Activated CD4-positive, alpha-beta T cell treated with anti-CD3 and anti-CD28 coated beads, Interleukin-2, amount 50 U/mL, for 16 hours (primary cell): ENCODE measurements at regions not wholly inside any gene's neighbourhood (a gene's known extent, or its start where the extent isn't known, plus 50 kb on each side); places are given as distances from the start of the nearest gene placed in this dataset.
"Not testable (repeated sequence)": the region's sequence is repeated elsewhere in the genome, so short reads cannot be mapped to it uniquely, and the experiment has no call there.

Experiments
- DNase-seq: peaks from one replicate; pipeline ENCODE4 v3.0.0-alpha.2; 2020

DNA sequence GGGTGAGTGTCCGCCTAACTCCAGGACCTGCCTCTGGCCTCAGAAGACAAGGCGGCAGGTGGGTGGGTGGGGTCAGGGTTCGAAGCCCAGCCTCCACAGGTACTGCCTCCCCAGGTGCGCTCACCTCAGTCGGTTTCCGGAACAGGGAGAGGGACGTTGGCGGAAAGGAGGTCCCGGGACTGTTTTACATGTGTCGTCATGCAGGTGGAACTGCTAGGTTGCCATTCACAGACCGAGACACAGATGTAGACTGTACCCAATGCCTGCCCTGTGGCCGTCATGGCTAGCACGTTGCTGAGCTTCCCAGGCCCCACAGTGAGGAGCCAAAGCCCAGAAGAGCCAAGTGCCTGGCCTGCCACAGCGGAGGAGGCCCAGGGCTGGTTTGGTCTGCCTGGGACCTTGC, 284.0 kb upstream of the HS6ST1 start:
- no peak for DNase-seq

DNA sequence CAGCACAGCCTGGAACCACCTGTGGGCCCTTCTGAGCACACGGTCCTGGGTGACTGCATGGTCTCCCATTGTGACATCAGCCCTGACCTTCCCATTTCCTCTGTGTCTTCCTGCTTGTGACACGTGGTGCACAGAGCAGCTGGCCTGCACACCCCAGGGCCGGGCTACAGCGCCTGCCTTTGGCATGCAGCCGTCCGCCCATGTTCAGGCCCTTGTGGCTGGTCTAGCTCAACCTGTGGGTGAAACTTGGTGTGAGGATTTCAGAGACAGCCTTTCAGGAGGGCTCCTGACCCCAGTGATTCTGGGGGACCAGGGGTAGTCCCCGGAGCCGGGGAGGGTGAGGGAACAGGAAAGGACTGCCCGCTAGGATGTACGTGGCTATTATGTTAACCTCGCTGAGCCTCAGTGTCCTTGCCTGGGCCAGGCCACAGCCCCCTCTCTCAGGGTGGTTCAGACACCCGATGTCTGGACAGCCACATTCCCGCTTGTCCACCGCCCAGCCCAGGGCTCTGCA, 284.8 kb upstream of the HS6ST1 start:
- no peak for DNase-seq

DNA sequence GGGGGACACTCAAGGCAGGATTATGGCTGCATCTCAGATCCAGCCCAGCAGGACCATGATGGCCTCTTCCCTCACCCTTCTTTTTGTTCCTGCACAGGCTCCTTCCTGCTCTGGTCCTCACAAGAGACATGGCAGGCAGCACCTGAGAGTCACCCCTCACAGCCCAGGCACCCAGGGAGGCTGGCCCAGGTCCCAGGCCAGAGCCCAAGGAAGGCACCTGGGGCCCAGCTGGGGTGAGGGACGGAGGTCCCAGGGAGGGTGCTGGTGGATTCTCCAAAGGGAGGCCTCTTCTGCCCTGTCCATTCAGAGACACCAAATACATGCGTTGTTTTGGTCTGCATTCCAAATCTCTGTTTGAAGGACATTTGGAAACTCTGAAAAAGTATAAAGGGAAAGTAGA, 285.4 kb upstream of the HS6ST1 start:
- DNase-seq = no peak

DNA sequence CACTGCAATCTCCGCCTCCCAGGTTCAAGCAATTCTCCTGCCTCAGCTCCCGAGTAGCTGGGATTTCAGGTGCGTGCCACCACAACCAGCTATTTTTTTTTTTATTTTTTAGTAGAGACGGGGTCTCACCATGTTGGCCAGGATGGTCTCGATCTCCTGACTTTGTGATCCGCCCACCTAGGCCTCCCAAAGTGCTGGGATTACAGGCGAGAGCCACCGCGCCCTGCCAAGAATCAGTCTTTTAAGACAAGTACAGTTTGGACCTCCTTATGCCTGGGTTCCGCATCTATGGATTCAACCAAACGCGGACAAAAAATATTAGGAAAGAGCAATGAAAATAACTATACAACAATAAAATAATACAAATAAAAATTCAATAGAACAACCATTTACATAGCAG, 285.9 kb upstream of the HS6ST1 start:
- DNase-seq = not testable (repeated sequence)

DNA sequence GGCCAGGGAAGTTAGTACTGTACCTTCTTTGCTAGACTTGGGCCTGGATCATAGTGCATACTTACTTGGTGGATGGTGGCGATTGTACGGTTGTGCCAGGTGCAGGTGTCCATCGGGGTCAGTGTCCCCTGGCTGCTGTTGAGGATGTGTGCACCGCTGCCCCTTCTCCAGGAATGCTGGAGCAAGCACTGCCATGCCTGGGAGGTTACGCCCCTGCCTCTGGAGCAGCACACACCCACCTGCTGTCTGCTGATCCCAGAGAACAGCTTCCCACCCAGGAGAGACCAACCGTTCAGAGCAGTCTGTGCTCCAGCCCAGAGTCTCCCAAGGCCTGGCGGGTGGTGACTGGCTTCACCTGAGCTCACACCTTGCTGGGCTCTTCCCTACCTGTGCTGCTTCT, 286.8 kb upstream of the HS6ST1 start:
- DNase-seq = no peak

DNA sequence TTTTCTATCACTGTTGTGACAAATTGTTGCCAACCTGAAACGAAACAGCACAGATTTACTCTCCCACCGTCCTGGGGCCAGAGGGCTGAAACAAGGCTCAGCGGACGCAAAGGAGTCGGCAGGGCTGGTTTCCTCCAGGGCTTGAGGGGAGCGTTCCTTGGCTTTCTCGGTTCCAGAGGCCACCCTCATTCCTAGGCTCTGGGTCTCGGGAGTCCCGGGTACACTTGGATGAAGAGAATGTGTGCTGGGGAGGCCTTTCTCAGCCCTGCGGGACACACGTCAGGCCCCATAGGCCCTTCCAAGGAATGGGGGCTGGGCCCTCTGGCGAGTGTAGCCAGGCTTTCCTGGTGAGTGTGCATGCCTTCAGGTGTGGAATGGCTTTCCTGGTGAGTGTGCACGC, 287.3 kb upstream of the HS6ST1 start:
- no peak for DNase-seq

DNA sequence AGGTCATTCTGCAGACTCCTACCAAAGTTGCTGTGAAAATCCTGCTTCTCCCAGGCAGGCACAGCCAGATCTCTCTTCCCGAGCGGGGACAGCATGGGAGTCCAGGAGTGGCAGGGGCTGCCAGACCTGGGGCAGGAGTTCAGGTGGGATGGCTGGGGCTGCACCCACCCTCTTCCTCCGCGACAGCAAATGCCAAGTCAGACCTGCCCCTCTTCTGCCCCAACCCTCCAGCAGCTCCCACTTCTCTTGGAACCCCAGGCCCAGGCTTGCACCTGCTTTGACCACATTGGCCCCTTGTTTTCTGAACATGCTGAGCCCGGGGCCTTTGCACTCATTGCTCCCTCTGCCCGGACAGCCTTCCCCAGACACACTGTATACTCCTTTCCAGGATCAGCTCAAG, 288.2 kb upstream of the HS6ST1 start:
- no peak for DNase-seq

DNA sequence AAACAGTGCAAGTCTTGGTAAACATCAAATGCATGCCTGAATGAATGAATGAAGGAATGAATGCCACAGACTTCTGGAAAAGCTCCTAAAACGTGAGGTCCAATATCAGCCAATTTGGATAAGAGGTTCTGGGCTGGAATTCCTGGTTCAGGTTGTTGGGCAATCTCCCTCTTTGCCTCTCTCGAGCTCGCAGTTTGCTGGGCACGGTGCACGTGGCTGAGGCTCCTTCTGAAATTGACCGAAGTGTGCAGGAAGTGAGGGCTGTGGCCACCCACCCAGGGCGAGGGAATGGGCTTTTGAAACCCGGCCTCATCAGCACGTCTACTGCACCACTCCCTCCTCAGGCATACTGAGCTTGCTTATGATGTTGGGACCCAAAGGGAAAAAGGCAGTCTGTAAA, 288.8 kb upstream of the HS6ST1 start:
- no peak for DNase-seq

DNA sequence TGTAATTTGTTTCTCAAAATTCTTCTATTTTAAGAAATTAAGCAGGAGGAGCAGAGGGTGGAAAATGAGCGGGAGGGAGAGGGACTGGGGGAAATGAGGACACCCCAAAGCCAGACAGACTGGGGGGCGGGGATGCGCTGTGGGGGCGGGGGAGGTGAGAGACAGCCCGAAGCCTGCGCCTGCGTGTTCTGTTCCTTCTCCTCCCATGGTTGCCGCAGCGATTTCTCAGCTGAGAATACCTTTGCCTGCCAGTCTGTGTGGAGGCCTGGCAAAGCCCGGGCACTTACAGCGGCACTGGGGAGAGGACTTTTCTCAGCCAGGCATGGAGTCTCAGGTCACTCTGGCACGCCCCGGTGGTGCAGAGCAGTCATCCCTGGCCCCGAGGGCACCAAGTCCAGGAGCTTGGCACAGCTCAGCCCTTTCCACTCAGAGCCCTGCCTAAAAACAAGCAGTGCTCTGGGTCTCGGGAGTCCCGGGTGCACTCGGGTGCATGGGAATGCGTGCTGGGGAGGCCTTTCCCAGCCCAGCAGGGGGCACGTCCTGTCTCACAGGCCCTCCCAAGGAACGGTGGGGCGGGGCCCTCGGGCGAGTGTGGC, 289.3 kb upstream of the HS6ST1 start:
- no peak for DNase-seq

DNA sequence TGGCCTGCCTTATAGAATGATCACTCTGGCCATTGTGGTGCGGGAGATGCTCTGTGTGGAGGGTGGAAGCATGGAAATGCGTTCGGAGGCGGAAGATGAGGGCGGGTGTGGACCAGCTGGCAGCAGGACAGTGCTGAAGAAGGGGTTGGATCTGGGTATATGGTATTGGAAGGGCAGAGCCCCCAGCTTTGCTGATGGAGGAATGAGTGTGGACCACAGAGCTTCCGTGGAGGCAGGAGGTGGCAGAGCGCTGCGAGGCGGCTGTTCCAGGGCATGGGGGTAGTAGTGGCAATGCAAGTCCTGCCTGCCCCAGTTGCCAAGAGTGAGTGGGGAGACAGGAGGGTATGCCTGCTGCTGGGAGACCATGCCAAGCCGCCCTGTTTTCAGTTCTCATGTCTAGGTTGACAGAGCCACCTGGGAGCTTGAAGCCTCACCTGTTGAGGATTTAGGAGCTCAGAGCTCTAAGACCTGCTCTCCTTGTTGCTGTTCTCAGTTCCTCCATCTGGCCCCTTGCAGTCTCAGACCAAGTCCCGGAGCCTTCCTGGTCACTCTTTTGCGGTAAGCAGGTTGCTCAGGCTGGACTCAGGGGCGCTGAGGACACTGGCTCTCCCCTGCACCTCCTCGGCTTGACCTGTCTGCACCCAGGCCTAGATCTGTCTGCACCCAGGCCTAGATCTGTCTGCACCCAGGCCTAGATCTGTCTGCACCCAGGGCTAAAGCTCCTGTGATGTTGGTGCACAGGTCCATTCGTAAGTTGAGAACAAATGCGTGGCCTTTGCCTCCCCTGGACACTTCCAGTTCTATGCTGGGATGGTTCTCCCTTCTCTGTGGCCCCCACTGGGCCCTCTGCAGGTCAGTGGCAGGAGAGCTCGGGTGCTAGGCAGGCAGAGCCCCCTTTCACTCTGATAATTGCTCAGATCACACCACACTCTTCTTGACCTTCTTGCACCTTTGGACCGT, 290.5 kb upstream of the HS6ST1 start:
- DNase-seq = no peak

DNA sequence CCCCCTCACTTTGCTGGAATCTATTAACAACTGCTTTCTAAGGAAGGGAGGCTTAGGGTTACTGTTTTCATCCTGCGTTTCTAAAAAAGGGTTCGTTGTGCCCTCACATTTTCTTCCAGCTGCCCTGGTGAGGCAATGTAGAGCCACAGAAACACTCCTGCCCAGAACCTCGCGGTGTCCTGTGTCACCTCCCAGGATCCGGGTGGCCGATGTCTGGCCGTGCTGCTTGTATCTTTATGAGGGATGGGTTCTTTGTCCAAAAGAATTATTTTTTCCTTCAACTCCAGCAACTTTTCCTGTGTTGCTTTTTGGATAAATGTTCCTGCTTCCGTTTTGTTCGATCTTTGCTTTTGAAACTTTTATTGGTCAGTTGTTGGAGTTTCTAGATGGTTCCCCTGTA, 291.8 kb upstream of the HS6ST1 start:
- DNase-seq = no peak

DNA sequence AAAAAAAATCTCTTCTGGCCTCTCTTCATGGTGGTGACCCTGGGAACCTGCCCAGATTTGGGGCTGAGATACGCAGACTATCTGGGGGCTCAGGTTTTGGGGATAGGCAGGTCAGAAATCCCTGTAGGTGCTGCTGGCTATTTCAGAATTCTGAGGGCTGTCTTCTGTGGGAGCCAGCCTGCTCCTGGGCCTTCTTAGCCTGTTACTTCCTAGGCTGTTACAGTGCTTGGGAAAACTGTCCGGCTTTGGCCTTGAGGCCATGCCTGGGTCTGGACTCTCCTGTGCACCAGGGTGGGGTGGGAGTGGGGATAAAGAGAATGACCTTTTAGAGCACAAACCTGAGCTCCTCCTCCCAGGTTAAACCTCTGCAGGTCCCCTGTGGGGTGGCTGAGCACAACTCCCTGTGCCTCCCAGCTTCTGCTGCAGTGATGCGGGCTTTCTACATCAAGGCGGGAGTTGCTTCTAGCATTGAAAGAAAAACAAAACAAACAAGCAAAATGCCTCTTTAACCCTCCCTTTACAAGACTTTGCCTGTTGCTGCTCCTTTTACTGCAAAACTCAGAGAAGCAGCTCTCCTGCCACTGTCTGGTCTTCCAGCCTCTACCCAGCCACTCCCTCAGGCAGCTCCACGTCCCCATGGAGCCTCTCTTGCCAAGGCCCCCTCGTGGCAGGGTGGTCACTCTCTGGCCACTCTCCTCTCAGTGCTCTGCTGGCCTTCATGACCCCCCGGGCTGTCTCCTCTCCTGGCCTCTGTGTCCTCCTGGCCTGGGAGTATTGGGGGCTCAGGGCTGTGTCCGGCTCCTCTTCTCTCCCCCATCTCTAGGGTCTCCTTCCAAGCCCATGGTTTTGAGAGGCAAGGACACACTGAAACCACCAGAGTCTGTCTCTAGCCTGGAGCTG, 293.0 kb upstream of the HS6ST1 start:
- no peak for DNase-seq

DNA sequence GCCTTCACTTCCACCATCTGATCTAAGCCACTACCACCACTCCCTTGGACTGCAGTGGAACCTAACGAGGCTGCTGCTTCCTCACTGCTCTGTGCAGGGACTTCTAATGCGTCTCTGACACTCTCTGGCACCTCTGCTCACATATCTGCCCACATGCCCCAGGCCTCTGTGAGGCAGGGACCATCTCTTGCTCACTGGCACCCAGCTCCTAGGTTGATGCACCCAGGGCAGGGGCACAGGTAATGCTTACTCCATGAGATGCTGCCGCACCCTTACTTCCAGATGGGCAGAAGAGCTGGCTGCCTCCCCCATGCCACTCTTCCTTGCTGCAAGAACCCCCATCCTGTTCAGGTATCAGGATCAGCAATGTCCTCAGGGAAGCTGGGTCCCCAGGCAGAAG, 294.0 kb upstream of the HS6ST1 start:
- DNase-seq = no peak

DNA sequence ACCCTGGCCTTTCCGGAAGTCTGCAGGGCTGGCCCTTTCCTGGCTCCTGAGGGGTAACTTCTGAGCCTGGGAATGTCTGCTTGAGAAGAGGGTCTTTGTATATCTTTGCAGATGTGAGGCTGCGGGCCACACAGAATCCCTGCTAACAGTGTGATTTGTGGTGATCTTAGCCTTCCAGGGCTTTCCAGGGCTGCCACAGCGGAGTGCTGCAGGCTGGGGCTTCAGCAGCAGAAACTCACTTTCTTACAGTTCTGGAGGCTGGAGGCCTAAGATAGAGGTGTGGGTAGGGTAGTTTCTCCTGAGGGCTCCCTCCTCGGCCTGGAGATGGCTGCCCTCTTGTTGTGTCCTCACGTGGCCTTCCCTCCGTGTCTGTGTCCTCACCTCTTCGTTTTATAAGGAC, 294.7 kb upstream of the HS6ST1 start:
- no peak for DNase-seq

DNA sequence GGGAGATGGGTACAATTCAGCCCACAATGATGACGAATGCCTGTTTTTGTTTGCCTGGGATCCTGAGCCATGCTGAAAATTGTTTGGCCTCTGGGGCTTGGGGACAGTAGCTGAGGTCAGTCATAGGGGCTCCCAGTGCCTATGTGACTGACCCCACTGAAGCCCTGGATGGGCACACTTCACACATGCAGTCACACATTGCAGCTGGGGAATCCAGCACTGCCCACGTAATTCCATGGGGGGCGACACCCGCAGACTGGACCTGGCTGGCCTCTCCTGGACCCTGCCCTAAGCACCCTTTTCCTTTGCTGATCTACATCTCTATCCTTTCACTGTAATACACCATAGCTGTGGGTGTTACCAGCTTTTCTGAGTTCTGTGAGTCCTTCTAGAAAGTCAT, 295.2 kb upstream of the HS6ST1 start:
- no peak for DNase-seq

DNA sequence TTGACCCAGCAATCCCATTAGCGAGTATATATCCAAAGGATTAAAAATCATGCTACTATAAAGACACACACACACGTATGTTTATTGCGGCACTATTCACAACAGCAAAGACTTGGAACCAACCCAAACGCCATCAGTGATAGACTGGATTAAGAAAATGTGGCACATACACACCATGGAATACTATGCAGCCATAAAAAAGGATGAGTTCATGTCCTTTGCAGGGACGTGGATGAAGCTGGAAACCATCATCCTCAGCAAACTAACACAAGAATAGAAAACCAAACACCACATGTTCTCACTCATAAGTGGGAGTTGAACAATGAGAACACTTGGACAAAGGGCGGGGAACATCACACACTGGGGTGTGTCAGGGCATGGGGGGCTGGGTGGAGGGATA, 296.2 kb upstream of the HS6ST1 start:
- not testable (repeated sequence) for DNase-seq

DNA sequence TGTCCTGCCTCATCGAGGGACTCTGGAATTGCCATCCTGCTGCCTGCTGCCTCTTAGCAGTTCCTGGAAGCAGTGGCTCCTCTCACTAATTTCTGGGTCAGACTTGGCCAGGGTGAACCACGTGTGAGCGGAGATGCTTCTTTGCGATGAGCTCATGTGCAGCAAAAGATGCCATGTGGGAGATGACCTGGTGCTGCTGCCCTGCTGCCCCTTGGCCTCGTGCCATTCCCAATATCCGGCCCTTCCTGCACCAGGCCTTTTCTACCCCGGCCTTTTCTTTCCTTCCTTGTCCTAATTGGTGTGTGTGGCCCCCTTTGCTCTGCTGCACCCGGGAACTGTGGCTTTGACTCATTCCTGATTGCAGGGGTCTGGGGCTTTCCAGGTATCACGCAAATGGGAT, 296.9 kb upstream of the HS6ST1 start:
- no peak for DNase-seq

DNA sequence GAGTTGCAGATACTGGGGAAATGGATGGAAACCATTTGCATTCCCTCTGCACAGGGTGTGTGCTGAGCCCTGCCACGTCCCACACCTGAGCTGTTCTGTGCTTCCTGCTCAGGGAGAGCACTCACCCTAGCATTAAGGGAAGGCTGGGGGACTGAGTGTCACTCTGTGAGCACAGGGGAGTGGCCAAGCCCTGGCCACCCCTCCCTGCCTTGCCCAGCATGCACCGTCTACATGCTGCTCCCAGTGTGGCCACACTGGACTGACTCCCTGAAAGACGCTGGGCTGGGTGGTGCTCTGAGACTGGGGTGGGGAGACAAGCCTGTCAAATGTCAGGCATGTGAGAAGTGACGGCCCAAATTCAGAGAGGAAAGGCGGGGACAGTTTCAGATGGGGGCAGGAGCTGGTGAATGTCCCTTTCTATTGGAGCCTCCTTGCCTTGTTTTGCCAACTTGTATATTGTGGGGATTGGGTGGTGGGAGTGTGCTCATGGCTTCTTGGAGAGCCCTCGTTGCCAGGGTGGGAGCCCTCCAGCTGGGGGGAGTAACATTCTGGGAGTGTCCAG, 298.4 kb upstream of the HS6ST1 start:
- DNase-seq = no peak

DNA sequence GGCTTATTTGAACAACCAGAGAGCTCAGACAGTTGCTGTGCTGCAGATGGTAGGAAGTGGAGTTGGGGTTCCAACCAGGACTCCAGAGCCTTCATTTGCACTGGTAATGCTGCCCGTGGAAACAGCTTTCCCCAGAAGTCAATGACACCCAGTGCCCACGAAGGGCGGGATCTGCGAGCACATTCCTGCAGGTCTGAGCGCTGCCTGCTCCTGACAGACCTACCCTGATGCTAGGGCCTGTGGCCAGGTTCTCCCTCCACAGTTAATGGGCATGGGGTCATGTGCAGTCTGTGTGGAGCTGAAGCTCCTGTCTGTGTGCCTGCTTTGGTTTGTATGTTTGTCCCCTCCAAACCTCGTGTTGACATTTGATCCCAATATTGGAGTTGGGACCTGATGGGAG, 299.0 kb upstream of the HS6ST1 start:
- no peak for DNase-seq

DNA sequence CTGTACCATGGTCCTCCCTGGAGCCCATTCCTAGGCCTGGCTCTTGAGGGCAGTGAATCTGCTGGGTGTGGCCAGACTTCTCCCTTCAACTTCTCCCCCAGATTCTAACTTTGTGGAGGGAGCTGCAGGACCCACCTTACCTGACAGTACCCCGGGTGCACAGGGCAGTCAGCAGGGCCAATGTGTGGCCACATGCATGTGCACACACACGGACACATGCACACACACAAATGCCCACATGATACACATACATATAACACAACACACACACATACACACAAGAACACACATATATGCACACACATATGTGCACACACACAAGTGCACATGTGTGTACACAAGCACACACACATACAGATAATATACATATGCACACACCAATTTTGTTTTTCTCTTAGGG, 300.0 kb upstream of the HS6ST1 start:
- no peak for DNase-seq

DNA sequence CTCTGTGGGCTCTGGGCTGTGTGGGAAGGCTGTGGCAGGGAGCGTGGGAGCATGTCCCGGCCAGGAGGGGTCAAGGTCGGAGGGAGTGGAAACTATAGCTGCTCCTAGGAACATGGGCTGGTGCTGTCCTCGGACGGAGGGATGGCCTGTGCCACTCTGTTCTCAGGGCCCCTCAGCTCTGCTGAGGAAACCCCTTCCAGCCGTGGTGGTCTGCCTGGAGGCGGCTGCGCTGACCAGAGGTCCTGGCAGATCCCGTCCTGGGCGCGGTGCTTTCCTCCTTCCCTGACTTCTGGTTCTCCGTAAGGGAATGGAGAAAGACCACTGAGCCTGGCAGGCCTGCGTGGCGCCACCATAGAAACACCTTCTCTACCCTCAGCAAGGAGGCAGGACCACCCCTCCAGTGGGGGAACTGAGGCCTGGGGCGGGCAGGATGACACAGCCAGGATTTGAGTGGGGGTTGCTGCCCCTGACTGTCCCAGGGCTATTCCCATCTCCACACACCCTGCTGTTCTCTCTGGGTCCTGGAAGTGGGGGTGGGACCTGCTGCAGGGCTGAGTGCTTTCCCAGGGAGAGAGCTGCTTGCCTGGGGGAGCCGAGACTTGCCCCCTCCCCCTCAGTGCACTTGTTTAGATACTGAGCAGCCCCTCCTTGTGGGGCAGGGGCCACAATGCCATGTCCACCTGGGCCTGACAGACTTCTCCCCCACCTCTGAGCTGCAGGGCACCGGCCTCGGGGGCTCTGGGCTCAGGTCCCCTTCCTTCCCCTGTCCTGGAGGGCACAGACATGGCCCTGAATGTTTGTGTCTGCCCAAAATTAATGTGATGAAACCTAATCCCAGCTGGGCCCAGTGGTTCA, 301.0 kb upstream of the HS6ST1 start:
- no peak for DNase-seq

DNA sequence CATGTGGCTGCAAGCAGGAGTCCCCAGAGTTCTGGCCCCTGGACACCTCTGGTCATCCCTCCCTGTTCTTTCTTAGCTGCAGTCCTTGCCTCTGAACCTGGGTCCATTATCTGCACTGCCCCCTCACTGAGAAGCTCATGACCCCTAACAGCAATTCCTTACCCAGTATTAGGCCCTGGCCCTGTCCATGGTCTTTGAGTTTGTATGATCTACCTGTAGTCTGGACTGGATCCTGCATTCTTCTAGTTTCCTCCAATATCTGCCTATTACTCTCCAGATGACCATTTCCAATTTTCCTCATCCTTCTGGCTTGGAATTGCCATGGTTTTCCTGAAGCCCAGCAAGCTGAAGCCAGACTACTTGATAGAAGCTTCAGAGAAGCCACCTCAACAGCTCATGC, 302.4 kb upstream of the HS6ST1 start:
- DNase-seq = no peak
